Caki2 (cell line): ENCODE measurements at regions not wholly inside any gene's neighbourhood (a gene's known extent, or its start where the extent isn't known, plus 50 kb on each side); places are given as distances from the start of the nearest gene placed in this dataset.

Source experiments
- DNase-seq: peaks from one replicate; pipeline ENCODE4 v3.0.0-alpha.2; 2015; ENCODE audit warnings: low read depth
- in situ Hi-C: cut with HindIII; loops from 2 replicates; pipeline ENCODE4 v1.10.0; 2016; ENCODE audit warnings: low sequenced_read_pairs, low pct_unique_long_range_greater_than_20kb, mixed read lengths

DNA sequence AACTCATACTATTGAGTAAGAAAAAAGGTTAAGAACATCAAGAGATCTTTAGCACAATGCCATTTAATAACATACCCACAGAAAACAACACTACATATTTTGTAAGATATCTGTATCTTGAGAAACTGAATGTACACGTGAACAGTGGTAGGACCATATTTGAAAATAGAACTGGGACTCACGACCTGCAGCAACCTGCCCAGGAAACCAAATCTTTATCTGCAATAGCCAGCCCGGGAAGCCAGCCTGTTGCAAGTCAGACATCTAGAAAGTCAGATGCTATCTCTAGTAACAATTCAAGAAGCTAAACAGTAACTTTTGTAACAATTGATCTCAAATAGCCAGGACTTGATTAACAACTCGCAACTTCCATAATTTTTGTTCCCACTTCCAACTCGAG lies 52.6 kb upstream of the SOD3 start:
- no peak for DNase-seq
- in situ Hi-C loops: no loop called here

DNA sequence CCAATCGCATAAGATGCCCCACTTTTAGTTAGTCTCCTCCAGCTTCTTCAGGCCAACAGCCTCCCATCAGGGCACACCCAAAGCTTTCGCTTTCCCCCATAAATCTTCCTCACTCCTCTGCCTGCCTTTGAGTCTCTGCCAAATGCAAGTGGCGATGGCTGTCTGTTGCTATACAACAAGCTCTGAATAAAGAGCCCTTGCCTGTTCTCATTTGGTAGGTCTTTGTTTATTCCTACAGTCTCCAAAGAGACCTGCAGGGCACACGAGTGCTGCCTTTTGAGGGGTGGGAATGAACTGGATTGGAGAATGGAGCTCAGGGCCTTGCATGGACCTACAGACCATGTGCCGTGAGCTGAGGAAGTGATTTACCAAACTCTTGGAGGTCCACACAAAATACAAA lies 52.2 kb upstream of the SOD3 start:
- in situ Hi-C loops: no loop called here
- DNase-seq: no peak

DNA sequence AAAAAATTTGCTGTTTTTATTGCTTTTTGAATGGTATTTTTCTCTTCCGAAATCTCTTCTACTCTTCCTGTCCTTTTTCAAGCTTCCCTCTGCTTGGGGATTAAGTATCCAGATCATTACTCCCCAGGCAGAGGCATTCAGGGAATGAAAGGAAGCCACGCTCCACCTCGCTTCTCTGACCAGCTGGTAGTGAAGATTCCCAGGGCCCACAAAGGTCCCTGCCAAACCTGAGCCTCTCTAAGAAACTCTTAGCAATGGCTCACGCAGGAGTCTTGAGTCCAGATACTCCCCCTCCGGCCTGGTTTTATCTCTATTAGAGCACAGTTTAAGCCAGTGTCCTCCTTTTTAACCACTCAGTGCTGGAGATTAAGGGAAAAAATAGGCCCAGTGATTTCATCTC lies 51.4 kb upstream of the SOD3 start:
- in situ Hi-C loops: no loop called here
- no peak for DNase-seq

DNA sequence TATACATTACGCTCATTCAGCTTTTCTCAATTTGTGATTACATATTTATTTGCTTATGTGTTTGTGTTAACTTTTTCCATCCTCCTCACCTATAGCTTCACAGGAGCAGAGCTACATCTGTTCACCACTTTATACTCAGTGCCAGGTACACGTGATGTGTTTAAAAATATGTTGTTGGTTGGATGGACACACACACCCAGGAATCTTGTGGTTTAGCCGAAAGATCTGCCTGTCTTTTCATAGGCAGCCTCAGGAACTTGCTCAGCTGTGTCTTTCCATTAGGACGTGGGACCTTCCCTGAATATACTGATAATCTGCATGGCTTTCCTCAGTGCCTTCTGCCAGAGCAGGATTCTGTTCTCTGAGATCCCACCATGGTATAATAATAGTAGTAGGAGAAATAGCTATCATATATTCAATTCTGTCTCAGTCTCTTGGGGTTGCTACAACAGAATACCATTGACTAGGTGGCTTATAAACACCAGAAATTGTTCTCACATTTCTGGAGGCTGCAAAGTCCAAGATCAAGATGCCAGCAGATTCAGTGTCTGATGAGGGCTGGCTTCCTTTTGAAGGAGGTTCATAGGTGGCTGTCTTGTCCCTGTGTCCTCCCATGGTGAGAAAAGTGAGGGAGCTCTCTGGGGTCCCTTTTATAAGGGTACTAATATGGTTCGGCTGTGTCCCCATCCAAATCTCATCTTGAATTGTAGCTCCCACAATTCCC lies 50.0 kb upstream of the SOD3 start:
- DNase-seq: no peak
- in situ Hi-C loops: no loop called here
